ENCODE measurements at regions not wholly inside any gene's neighbourhood (a gene's known extent, or its start where the extent isn't known, plus 50 kb on each side); places are given as distances from the start of the nearest gene placed in this dataset.
"Not testable (repeated sequence)": the region's sequence is repeated elsewhere in the genome, so short reads cannot be mapped to it uniquely, and the experiment has no call there.

DNA sequence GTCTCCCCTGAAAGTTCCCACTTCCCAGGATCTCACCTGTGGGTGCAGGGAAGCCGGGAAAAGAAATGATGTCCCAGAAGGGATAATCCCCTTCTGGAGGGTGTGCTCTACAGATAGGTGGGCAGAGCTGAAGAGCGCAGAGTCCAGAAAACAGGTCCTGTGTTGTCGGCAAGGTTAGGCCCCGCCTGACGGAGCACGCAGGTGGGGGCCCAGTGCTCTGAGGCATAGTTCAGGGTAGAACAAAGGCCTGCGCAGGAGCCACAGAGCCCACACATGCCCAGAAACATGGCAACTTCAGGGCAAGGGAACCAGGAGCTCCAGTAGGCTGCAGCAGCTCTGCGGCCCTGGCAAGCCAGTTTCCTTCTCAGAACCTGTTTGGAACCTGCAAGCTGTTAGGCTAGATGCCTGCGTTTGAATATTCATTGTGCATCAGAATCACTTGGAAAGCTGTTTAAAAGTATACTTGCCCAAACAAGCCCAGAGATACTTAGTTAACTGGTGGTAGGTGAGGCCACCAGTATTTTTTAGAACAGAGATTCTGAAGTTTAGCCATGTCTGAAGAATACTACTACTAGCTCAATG, 386.6 kb downstream of the BUD13 start:
- in situ Hi-C loops (cut with MboI; ENCODE audit: low sequenced_read_pairs) = no loop called here

DNA sequence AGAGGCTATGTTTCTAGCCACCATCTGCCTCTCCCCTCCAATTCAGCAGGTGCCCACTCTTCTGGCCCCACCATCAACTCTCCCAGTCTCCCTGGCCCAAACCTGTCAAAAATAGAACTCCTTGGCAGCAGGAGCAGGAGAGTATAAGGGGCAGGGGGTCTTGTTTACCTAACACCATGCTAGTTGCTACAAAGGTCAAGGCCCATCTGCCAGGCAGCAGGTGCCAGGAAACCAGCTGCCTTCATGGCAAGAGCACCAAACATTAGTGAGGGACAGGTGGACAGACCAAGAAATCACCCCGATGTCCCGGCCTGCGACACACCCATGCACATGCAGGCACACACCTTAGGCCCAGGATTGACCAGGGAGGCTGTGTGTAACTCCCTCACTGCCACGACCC, 387.9 kb downstream of the BUD13 start:
- in situ Hi-C loops (cut with MboI; ENCODE audit: low sequenced_read_pairs) = no loop called here

DNA sequence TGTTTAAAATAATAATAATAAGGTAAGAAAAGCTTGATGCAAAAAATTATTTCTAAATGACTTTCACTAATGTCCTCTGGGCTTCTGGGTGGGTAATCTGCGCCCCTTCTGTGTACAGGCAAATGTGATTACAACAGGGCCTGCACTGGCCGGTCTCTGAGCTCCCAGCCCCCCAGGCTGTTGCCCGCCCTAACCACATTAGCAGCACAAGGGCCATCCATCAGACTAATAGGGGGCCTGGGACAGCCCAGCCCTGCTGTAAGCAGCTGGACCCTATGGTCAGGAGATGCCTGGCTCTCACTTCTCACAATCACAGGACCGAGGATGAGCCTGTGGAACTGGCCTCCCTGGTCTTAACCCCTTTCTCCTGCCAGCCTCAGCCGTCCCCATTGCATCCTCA, 388.4 kb downstream of the BUD13 start:
- in situ Hi-C loops (cut with MboI; ENCODE audit: low sequenced_read_pairs) = no loop called here

DNA sequence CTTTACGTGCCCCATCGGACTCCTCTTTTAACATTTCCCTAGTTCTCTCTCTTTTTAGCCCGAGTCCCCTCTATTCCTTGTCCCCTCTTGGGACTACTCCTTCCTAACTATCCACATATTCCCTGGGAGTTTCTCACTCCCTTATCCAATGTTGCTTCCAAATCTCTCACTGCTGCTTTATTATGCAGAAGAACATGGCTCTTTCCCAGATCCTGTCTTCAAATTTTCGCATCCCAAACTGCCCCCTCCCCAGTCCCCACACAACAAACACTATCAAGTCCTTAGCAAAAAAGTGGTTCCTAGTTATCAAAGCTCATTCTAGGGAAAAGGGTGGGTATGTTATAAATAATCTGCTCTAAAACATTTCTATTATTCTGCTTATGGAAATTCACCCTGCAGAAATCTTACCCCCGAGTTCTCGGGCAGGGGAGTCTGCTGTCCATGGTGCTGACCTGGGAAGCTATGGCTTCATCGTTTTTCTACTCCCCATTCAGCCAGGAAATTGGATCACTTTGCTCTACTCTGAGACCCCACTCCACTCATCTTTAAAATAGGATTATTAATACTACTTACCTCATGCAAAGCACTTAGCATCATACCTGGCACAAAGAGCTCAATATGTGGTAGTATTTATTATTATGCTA, 393.5 kb downstream of the BUD13 start:
- in situ Hi-C loops (cut with MboI; ENCODE audit: low sequenced_read_pairs) = no loop called here

DNA sequence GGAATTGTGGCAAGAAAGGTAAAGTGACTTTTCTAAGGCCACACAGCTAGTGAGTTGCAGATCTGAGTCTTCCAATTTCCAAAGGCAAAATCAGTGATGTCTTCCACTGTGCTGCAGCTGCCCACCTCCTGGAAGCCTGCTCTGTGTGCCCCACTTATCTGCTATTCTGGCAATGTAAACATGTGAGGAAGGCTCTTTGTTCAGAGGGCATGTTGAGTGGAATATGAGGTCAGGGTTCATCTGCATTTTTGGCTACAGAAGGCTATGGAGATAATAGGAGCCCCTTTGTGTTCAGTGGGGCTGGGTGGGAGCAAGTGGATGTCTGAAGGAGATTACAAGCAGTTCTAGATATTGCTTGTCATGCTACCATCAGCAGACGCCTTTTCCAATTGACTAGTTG, 396.2 kb downstream of the BUD13 start:
- in situ Hi-C loops (cut with MboI; ENCODE audit: low sequenced_read_pairs) = no loop called here

DNA sequence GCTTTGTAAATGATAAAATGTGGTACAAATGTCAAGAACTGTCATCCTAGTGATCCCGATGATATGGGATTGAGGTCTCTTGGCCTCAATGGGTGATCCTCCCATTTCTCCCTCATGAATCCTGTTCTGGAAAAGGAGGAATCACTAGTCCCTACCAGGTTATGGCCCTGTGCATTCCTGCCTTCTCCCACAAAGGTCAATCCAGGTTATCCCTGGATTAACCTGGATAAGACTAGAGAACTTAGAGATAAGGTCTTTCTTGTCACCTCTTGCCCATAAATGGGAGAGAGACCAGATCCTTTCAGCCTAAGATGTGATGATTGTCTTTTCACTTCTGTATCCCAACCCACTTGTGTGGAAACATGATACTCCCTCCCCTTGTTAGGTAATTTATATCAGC, 396.7 kb downstream of the BUD13 start:
- in situ Hi-C loops (cut with MboI; ENCODE audit: low sequenced_read_pairs) = no loop called here

DNA sequence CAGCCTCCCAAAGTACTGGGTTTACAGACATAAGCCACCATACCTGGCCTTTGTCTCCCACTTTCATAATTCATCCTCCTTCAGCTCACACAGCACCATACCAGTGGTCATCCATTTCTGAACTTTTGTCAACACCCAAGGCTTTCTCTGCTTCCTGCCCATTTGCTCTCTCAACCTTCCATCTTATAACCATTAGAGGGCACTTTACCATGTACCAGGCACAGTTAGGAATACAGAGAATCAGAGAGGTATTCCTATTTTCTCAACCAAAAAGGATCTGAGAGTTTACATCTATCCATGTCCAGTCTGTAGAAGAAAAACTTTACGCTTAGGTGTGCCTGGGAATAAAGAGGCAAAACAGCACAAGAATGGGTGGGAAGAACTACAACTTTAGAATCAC, 397.6 kb downstream of the BUD13 start:
- in situ Hi-C loops (cut with MboI; ENCODE audit: low sequenced_read_pairs) = no loop called here

DNA sequence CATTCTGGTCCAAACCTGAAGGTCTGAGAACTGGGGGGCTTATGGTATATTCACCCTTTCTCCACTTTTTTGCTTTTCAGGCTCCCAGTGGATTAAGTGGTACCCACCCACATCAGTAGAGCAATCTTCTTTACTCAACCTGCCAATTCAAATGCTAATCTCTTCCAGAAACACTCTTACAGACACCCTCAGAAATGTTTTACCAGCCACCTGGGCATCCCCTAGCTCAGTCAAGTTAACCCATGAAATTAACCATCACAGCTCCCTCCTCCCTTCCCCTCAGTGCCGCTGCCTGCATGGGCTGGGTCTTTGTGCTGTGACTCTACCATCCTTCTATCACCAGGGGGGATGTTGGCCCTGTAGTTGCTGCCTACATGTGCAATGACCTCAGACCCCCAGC, 398.7 kb downstream of the BUD13 start:
- in situ Hi-C loops (cut with MboI; ENCODE audit: low sequenced_read_pairs) = no loop called here

DNA sequence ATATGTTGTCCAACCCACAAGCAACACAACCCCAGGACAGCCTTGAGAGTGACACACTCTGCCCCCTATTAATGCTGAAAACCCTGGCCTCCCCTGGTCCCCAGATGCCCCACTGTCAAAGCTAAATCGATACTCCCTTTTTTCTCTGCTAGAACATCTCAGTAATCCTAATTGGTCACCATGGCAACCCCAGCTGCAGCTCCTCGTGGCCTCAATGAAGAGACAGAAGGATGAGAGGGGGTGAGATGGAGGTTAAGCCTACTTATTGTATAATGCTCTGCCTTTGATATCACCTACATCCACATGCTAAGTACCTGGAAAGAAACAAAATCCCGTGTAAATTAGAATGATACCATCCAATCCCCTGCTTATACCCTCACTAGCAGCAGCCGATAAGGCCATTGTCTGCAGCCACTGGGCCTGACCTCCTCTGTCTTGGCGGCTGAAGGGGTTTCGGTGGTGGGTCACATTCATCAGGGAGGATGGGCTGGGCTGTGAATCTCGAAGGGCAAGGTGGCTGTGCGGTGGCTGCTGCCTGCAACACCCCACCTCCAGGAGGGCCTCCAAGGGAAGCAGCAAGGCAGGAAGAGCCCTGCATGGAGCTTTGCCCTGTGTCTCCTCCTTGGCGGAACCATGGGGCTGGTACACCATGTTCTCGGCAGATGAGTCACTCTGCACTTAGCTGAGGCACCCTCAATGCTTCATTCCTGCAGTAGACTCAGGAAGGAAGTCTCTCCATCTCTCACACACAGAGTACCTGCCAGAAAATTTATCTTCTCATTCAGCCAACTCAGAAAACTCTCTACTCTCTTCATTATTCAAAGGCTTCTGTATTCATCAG, 399.5 kb downstream of the BUD13 start:
- in situ Hi-C loops (cut with MboI; ENCODE audit: low sequenced_read_pairs) = no loop called here

DNA sequence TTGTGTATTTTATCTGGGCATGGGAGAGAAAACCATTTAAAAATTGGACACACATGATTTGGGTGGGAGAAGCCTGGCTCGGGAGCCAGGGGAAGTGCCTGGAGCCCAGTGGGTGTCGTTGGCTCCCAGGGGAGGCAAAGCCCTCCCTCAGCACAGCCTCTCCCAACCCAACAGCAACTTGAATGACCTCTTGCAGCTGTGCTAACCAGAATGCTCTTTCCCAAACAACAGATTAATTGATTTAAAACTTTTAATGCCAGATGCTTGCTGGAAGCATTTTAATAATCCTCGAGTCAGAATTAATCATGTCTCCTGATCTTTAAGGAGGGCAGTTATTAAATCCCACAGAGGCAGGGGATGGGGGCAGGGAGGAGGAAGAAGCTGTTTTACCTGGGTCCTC, 401.6 kb downstream of the BUD13 start:
- in situ Hi-C loops (cut with MboI; ENCODE audit: low sequenced_read_pairs) = no loop called here

DNA sequence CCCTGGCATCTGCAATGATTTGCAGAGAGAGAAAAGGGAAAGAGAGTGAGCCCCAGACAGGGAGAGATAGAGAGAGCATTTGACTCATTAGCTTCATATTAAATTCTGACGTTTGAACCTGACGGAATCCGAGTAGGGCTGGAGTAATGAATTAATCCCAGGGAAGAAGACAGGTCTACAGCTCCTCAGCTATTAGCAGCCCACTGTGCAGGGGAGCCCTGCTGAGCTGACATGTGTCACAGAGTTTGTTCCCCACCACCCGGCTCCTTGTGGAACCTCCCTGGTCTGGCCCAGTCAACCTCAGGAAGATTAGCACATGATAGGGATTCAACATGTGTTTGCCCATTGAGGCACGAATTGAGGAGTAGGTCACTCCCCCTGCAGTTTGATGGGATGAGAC, 404.0 kb downstream of the BUD13 start:
- in situ Hi-C loops (cut with MboI; ENCODE audit: low sequenced_read_pairs) = no loop called here

DNA sequence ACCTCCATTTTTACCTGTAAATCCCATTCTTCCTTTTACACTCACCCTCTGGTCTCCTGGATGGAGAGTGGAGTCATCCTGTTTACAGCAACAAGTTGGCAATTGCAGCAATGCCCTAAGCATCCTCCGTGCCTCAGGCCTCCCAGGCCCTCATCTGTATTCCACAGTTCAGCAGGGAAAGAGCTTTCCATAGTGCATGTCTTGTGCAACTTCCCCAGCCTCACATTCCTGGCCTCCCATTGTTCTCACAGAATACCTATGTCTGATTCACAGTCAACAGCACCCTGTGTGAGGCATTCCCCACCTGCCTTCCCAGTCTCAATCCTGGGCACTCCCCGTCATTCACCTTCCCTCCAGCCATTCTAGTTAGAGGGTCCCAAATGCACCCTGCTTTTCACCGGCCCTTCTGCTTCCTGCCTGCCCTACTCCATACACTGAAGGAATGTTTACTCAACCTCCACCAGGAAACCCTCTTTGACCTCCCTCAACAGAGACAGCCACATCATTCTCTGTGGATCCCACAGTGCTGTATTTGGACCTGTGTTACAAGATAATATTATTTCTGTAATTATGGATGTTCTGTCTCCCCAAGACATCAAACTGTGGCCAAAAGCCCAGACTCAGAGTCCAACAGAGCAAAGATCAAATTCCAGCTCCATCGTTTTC, 405.7 kb downstream of the BUD13 start:
- in situ Hi-C loops (cut with MboI; ENCODE audit: low sequenced_read_pairs) = no loop called here

DNA sequence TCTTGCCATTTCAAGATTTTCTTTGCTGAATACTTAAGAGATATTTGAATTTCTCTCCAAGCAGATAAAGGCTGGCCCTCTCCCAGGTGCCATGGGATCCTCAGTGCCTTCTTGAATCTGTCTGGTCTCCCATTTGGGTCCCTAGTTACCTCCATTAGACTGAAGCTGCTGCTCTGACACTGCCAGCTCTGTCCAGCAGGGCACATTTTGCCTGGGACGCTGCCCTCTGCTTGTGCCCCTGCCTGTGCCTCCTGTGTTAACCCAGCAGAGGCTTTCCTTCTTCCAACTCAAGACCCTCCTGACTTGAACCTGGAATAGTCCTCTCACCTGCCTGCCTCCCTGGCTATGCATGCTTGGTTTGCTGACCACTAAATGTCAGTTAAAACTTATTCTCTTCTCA, 406.3 kb downstream of the BUD13 start:
- in situ Hi-C loops (cut with MboI; ENCODE audit: low sequenced_read_pairs) = no loop called here

DNA sequence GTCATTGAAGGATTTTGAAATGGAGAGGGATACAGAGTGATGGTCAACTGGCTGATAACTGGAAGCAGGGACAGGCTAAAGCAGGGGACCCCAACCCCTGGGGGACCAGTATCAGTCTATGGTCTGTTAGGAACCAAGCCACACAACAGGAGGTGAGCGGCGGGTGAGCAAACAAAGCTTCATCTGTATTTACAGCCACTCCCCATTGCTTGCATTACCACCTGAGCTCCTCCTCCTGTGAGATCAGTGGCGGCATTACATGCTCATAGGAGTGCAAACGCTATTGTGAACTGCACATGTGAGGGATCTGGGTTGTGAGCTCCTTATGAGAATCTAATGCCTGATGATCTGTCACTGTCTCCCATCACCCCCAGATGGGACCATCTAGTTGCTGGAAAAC, 407.9 kb downstream of the BUD13 start:
- in situ Hi-C loops (cut with MboI; ENCODE audit: low sequenced_read_pairs) = not testable (repeated sequence)

DNA sequence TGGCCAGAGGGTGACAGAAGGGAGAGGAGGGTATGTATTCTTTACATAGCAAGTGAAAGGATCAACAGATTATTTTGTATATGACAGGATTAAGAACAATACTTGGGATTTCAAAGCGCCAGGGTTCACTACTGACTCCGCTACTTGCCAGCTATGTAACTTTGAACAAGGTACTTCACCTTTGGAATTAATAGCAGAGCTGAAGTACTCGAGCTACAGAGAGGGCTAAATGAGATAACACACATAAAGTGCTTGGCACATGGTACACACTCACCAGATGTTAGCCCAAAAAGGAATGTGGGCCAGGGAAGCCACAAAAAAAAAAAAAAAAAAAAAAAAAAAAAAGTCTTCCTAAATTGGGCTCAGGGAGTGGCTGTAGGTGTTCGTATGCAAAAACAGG, 408.4 kb downstream of the BUD13 start:
- in situ Hi-C loops (cut with MboI; ENCODE audit: low sequenced_read_pairs) = no loop called here

DNA sequence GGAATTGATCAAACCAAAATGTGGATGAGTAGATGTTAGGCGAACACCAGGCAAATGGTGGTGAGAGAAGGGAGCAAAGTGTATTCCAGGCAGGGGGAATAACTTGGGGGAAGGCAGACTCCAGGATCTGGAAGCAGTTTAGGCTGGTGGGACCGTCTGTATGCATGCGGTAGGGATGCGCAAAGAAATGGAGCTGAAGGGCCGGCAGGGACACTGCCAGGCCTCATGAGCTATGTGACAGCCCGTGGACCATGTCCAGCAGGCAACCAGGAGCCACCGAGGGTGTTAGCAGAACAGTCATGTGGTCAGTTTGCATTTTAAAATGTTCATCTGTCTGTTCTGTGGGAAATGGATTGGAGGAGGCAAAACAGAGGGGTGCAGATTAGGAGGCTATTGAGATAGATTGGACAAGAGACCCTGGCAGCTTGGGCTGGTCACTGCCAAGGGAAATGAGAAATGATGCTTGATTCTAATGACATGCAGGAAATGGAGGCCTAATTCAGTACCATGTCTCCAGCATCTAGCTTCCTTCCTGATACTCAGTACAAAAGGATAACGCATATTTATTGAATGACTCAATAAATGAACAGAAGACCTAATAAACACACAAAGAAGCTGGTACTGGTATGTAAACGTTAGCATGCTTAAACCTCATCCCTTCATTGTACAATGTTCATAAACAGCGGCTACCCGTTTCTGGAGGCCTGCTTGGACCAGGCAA, 412.4 kb downstream of the BUD13 start:
- in situ Hi-C loops (cut with MboI; ENCODE audit: low sequenced_read_pairs) = no loop called here

DNA sequence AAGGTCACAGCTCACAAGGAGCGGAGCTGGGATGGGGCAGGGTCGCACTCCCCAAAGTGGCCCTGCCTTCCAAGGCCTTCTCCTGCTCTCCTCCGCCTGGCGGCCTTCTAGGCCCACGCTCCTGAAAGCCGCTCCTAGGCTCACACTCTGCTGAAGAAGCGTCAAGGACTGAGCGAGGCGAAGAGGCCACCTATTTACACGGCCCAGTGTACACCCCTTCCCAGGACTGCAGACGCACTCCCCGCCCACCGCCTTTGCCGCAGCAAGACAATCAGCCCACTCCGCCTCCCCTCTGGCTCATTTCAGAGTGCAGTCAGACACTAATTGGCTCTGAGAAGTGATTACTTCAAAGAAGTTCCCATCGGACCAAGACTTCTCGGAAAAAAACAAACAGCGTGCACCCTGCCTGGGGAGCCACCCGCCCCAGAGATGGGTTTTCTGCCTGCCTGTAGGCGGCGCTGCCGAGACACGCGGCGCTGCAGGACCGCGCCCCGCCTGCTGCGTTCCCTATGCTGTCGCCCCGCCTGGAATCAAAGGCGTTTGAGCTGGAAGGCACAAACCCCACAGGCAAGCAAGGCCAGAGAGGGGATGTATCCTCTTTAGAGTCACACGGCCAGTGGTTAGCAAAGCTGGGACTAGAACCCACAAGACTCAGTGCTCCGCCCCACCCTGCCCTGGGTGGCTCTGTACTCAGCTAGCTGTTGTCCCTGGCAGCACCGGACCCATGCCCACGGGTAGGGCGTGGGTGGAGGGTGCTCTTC, 414.8 kb downstream of the BUD13 start:
- in situ Hi-C loops (cut with MboI; ENCODE audit: low sequenced_read_pairs) = no loop called here

DNA sequence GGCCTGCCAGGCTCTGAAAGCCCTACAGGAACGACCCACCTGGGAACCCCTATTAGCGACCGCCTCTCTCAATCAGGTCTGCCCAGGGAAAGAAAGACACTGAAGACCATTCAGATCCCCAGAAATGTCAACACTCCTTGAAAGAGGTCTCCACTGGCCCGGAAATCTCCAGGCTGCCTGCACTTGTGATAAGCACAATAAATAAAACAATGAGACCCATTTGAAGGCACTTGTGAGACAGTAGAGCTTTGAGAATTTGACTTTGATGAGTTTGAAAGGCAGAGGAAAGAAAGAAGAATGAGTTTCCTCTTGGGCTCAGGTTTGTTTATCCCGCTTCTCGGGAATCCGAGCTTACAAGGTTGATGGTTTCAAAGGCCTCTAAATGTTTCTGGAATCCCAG, 416.3 kb downstream of the BUD13 start:
- in situ Hi-C loops (cut with MboI; ENCODE audit: low sequenced_read_pairs) = no loop called here

DNA sequence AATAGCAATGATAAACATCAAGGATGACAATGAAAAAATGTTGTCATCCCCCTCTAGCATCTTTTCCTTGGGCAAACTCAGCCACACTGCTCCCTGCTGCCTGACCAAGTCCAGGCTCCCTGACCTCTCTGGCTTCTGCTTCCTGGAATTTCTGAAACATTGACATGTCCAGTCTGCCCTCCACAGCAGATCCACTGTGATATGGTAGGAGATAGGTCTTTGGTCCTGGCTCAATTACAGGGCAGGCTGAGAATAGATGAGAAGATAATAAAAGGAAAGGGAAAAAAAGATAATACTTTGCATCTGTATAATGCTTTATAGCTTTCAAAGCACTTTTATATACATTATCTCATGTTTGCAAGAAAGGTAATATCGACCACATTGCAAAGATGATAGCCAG, 417.7 kb downstream of the BUD13 start:
- in situ Hi-C loops (cut with MboI; ENCODE audit: low sequenced_read_pairs) = no loop called here

DNA sequence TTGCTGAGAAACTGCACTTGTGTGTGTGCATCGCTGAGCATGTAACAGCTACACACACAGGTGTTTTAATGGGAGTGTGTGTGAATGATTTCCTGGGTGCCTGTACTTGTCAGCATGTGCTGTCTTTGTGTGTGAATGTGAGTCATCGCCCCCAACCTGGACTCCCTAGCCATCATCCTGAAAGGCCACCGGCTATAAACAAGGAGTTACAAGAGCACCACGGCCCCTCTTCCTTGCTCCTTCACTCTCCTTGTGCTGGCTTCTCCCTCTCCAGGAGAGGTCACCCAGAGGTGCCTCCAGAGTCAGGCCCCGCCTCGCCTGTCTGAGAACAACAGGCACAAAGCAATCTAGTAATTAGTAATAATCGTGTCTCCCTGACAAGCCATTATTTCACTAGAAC, 419.2 kb downstream of the BUD13 start:
- in situ Hi-C loops (cut with MboI; ENCODE audit: low sequenced_read_pairs) = no loop called here

All from HL-60/S4 (cell line).